H9 (cell line): ENCODE measurements at regions not wholly inside any gene's neighbourhood (a gene's known extent, or its start where the extent isn't known, plus 50 kb on each side); places are given as distances from the start of the nearest gene placed in this dataset.

Source experiments
- DNase-seq: peaks from one replicate; pipeline ENCODE4 v3.0.0-alpha.2; 2017
- H2AFZ ChIP-seq: one replicate; pipeline ENCODE4 v1.6.1; 2013; ENCODE audit warnings: mild to moderate bottlenecking, low read length, control low read depth, moderate library complexity
- H2AK5ac ChIP-seq: 2 replicates; pipeline ENCODE4 v1.6.1; 2013; ENCODE audit warnings: low read length, control low read depth, mixed read lengths; ENCODE audit not compliant: insufficient read length
- H2BK120ac ChIP-seq: one replicate; pipeline ENCODE4 v1.6.1; 2013; ENCODE audit warnings: low read depth, mild to moderate bottlenecking, low read length, control low read depth, inconsistent platforms; ENCODE audit not compliant: poor library complexity, severe bottlenecking
- H2BK12ac ChIP-seq: 2 replicates; pipeline ENCODE4 v1.6.1; 2013; ENCODE audit warnings: low read length, control low read depth, mixed read lengths, low read depth; ENCODE audit not compliant: insufficient read length
- H2BK15ac ChIP-seq: 2 replicates; pipeline ENCODE4 v1.6.1; 2013; ENCODE audit warnings: low read depth, low read length, control low read depth
- H2BK20ac ChIP-seq: one replicate; pipeline ENCODE4 v1.6.1; 2013; ENCODE audit warnings: low read depth, mild to moderate bottlenecking, low read length, control low read depth, inconsistent platforms; ENCODE audit not compliant: poor library complexity, severe bottlenecking
- H2BK5ac ChIP-seq: 2 replicates; pipeline ENCODE4 v1.6.1; 2013; ENCODE audit warnings: low read length, control low read depth, mixed read lengths; ENCODE audit not compliant: insufficient read length
- H3K14ac ChIP-seq: 2 replicates; pipeline ENCODE4 v1.6.1; 2013; ENCODE audit warnings: low read length, control low read depth; ENCODE audit not compliant: insufficient read depth
- H3K18ac ChIP-seq: 2 replicates; pipeline ENCODE4 v1.6.1; 2013; ENCODE audit warnings: low read depth, mild to moderate bottlenecking, mixed read lengths, low read length, control low read depth; ENCODE audit not compliant: insufficient read length
- H3K23ac ChIP-seq: 2 replicates; pipeline ENCODE4 v1.6.1; 2013; ENCODE audit warnings: low read length, control low read depth, mixed read lengths, low read depth; ENCODE audit not compliant: insufficient read length
- H3K23me2 ChIP-seq: 2 replicates; pipeline ENCODE4 v1.6.1; 2013; ENCODE audit warnings: low read depth, mild to moderate bottlenecking, mixed read lengths, low read length, control low read depth; ENCODE audit not compliant: insufficient read length, poor library complexity, severe bottlenecking
- H3K27ac ChIP-seq: 2 replicates; pipeline ENCODE4 v1.5.1; 2013; ENCODE audit warnings: low read length, control low read depth, mixed read lengths, low read depth; ENCODE audit not compliant: insufficient read length
- H3K27me3 ChIP-seq: 2 replicates; pipeline ENCODE4 v1.6.1; 2013; ENCODE audit warnings: low read length, control low read depth, inconsistent platforms; ENCODE audit not compliant: insufficient read depth
- H3K4ac ChIP-seq: 2 replicates; pipeline ENCODE4 v1.6.1; 2013; ENCODE audit warnings: low read depth, mild to moderate bottlenecking, control low read depth, inconsistent platforms, low read length, moderate library complexity
- H3K4me1 ChIP-seq: 2 replicates; pipeline ENCODE4 v1.6.1; 2013; ENCODE audit warnings: low read length, control low read depth, inconsistent platforms; ENCODE audit not compliant: insufficient read depth
- H3K4me2 ChIP-seq: 2 replicates; pipeline ENCODE4 v1.6.1; 2013; ENCODE audit warnings: low read length, control low read depth, mixed read lengths; ENCODE audit not compliant: insufficient read length, insufficient read depth
- H3K56ac ChIP-seq: 2 replicates; pipeline ENCODE4 v1.6.1; 2013; ENCODE audit warnings: low read depth, mild to moderate bottlenecking, mixed read lengths, low read length, control low read depth; ENCODE audit not compliant: insufficient read length
- H3K79me1 ChIP-seq: 2 replicates; pipeline ENCODE4 v1.6.1; 2013; ENCODE audit warnings: low read depth, mild to moderate bottlenecking, moderate library complexity, low read length, control low read depth, inconsistent platforms; ENCODE audit not compliant: insufficient read depth, poor library complexity, severe bottlenecking
- H3K79me2 ChIP-seq: 2 replicates; pipeline ENCODE4 v1.6.1; 2013; ENCODE audit warnings: low read length, control low read depth, inconsistent platforms; ENCODE audit not compliant: insufficient read depth
- H3K9ac ChIP-seq: 2 replicates; pipeline ENCODE4 v1.6.1; 2013; ENCODE audit warnings: low read length, control low read depth, mixed read lengths; ENCODE audit not compliant: insufficient read length; ENCODE audit errors: extremely low read depth
- H3K9me3 ChIP-seq: one replicate; pipeline ENCODE4 v1.6.1; 2013; ENCODE audit warnings: low read depth, low read length, inconsistent platforms; ENCODE audit not compliant: control insufficient read depth
- H3T11ph ChIP-seq: one replicate; pipeline ENCODE4 v1.6.1; 2013; ENCODE audit warnings: mild to moderate bottlenecking, low read length, control low read depth, inconsistent platforms
- H4K20me1 ChIP-seq: one replicate; pipeline ENCODE4 v1.6.1; 2013; ENCODE audit not compliant: control insufficient read depth, insufficient read length, insufficient read depth
- H4K5ac ChIP-seq: 2 replicates; pipeline ENCODE4 v1.6.1; 2013; ENCODE audit warnings: low read depth, mild to moderate bottlenecking, mixed read lengths, low read length, control low read depth; ENCODE audit not compliant: insufficient read length
- H4K8ac ChIP-seq: replicated peaks from 2 replicates; pipeline ENCODE4 v1.6.1; 2013; ENCODE audit warnings: low read length, control low read depth, mixed read lengths, low read depth; ENCODE audit not compliant: insufficient read length
- H4K91ac ChIP-seq: 2 replicates; pipeline ENCODE4 v1.6.1; 2013; ENCODE audit warnings: low read depth, mild to moderate bottlenecking, moderate library complexity, mixed read lengths, low read length, control low read depth; ENCODE audit not compliant: insufficient read length
- H3K27ac Mint-ChIP-seq, 3 experiments: 2 replicates in 2 of 3; 3 replicates in 1 of 3; pipeline ENCODE4 v1.8.0; 2020 to 2021; ENCODE audit warnings: mixed read lengths in 3 of 3, mild to moderate bottlenecking in 1 of 3, moderate library complexity in 1 of 3
- H3K27me3 Mint-ChIP-seq: 2 replicates; pipeline ENCODE4 v1.8.0; 2021; ENCODE audit warnings: low read depth, mild to moderate bottlenecking, moderate library complexity, mixed read lengths
- H3K36me3 Mint-ChIP-seq, 3 experiments: 2 replicates in 2 of 3; 3 replicates in 1 of 3; pipeline ENCODE4 v1.8.0; 2020 to 2021; ENCODE audit warnings: low read depth in 3 of 3, mixed read lengths in 3 of 3; ENCODE audit not compliant: insufficient read depth in 1 of 3
- H3K4me1 Mint-ChIP-seq, 2 experiments: 2 replicates each; pipeline ENCODE4 v1.8.0; 2020; ENCODE audit warnings: mixed read lengths in 2 of 2
- H3K4me3 Mint-ChIP-seq, 2 experiments: 2 replicates in 1 of 2; 3 replicates in 1 of 2; pipeline ENCODE4 v1.8.0; 2020 to 2021; ENCODE audit warnings: mild to moderate bottlenecking in 2 of 2, mixed read lengths in 2 of 2, moderate library complexity in 1 of 2
- H3K9me3 Mint-ChIP-seq, 2 experiments: 2 replicates in 1 of 2; 3 replicates in 1 of 2; pipeline ENCODE4 v1.8.0; 2020; ENCODE audit warnings: mild to moderate bottlenecking in 2 of 2, mixed read lengths in 2 of 2, moderate library complexity in 1 of 2
- CTCF ChIP-seq: fragments of 200-600 bp; sonication (generic); conservative IDR thresholded peaks from 3 replicates; pipeline ENCODE4 v1.8.0; 2021; ENCODE audit warnings: antibody characterized with exemption, mild to moderate bottlenecking
- WGBS: extraction: QIAGEN DNeasy Blood & Tissue Kit; methylation state at CpG from one replicate; pipeline ENCODE4 v1.1.7; 2013; ENCODE audit warnings: missing lambda C conversion rate, low lambda C conversion rate, mixed read lengths; ENCODE audit not compliant: insufficient read length; ENCODE audit errors: extremely low coverage; 5-methylcytosine and 5-hydroxymethylcytosine counted together

GRCh38 chr4:37124800-37125199 lies 119.7 kb upstream of the NWD2 start:
- Histone ChIP-seq H2BK5ac (no peak overlapping the region), H4K91ac (no peak overlapping the region), H4K20me1 (no peaks in the 10 kb centered on the region), H2BK15ac (no peak overlapping the region), H3K27ac (no peak overlapping the region), H3K79me1 (no peaks in the 10 kb centered on the region), H3K4me2 (no peak overlapping the region), H2BK20ac (no peak overlapping the region), H2BK12ac (no peak overlapping the region), H3T11ph (no peak overlapping the region), H2AFZ (no peak overlapping the region), H2BK120ac (no peak overlapping the region), H4K5ac (no peak overlapping the region), H3K56ac (no peak overlapping the region), H2AK5ac (no peak overlapping the region), H3K4me1 (no peaks in the 10 kb centered on the region), H4K8ac (no peak overlapping the region), H3K23me2 (no peaks in the 10 kb centered on the region), H3K79me2 (no peaks in the 10 kb centered on the region), H3K9ac (no peak overlapping the region), H3K9me3 (no peaks in the 10 kb centered on the region), H3K27me3 (no peaks in the 10 kb centered on the region), H3K18ac (no peak overlapping the region), H3K4ac (no peak overlapping the region), H3K14ac (no peak overlapping the region), H3K23ac (no peak overlapping the region)
- no peak for DNase-seq
- no peak for TF ChIP-seq CTCF
- WGBS = no CpG with 5 or more reads among the region's 4 CpGs
- no peaks in the 10 kb centered on the region; a peak in 1 of 5 replicates for H3K9me3 Mint-ChIP-seq
- no peaks in the 10 kb centered on the region for H3K36me3 Mint-ChIP-seq
- no peak overlapping the region for H3K4me3 Mint-ChIP-seq
- no peak overlapping the region for H3K27ac Mint-ChIP-seq
- H3K4me1 Mint-ChIP-seq = no peaks in the 10 kb centered on the region
- no peaks in the 10 kb centered on the region for H3K27me3 Mint-ChIP-seq
